ENCODE measurements at regions not wholly inside any gene's neighbourhood (a gene's known extent, or its start where the extent isn't known, plus 50 kb on each side); places are given as distances from the start of the nearest gene placed in this dataset.

DNA sequence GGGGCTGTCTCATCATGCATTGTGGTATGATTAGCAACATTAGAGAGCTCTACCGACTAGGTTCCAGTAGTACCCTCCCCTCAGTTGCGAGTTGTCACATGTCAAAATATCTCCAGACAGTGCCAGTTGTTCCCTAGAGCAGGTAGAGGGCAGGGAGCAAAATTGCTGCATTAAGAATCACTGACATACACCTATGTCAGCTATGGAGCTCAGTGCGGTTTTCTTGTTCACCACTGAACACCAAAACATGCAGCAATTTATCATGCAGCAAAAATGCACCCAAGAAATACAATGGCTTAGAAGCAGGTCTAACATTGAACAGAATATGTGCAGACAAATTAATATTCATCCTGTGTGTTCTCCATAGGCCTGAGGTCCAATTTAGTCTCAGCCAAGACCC is 186.9 kb upstream of the STARD13 start:
- no peak for DNase-seq

DNA sequence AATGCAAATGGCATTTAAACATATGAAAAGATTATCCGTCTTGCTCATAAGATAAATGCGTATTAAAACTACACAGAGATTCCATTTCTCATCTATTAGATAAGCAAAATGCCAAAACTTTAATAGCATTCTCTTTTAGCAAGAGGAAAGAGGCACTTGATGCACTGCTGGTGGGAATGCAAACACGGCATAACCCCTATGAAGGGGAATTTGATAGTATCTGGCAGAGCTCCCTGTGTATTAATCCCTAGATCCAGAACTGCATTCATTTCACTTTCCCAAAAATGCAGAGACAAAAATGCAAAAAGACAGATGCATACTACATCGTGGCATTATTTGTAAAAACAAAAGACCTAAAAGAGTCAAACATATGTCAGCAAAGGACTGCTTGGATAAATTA is 193.6 kb upstream of the STARD13 start:
- no peak for DNase-seq

DNA sequence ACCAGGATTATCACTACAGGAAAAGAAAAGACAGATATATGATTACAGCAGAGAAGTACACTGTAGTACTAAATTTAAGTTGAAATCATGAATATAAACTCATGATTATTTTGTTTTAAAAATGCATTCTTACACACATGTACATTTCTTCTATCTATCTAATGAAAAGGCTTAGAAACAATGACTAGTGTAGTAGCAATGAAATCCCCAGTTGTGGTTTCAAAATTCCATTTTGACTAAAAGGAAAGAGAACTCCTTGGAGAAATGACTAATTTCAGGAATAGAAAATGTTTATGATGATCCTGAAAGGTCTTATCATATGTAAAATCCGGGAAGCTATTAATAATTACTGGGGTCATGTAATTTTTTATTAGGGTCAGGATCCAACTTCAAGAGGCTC is 195.0 kb upstream of the STARD13 start:
- DNase-seq, result no peak

DNA sequence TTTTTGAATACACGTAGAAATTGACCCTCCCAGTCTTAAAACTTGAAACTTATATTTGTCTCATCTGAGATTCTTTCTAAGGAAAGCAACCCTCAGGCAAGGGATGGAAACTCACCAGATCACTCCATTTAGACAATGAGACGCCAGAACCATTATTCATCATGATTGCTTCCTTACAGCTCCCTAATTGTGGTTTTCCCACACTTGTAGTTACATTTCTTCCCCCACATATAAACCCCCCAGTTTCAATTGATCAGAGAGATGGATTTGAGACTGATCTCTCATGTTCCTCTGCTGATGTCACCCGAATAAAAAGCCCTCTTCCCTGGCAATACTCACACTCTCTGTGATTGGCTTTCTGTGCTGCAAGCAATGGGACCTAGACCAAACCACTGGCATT is 197.9 kb upstream of the STARD13 start:
- no peak for DNase-seq

DNA sequence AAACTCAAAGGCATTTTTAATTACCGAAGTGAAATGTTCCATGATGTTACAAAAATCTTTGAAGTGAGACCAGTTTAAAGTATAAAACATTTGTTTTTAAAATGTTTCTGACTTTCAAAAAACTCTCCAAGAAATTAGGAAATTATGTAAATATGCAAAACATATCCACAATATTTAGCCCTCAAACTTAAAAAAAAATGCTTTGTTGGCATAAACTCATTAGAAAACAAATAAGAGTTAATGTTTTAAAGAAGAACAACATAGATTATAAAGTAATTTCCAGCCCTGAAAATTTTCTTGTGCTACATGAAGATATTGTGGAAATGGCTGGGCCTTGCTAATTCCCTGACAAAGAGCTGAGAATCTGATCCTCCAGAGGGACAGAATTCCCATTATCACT is 199.7 kb upstream of the STARD13 start:
- DNase-seq, result no peak

DNA sequence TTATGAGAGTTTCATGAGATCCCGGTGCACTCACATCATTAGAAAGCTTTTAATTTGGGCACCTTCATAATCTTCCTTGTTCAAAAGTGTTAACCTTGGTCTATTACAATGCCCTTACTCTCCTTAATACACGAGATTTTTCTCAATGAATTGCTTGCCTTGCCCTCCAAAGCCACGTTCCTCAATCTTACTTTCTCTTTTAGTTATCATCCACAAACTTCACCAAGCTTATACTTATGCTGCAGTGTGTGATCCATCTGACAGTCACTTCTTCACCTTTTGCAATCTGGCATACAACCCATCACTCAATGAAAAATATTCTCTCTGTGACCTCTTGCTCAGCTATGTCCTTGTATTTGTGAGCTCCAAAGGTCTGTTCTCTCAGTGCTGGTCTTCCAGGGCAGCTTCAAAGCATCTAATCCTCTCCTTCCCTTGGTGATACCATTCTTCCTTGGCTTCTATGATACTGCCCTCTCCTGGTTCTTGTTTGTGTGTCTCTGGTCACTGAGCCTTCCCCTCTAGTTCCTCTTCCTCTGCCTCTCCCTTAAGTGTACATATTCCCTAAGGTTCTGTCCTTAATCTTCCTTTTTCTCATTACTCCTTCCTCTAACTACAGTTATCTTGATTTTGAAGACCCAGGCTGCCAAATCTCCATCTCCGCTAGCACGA is 202.2 kb upstream of the STARD13 start:
- no peak for DNase-seq

DNA sequence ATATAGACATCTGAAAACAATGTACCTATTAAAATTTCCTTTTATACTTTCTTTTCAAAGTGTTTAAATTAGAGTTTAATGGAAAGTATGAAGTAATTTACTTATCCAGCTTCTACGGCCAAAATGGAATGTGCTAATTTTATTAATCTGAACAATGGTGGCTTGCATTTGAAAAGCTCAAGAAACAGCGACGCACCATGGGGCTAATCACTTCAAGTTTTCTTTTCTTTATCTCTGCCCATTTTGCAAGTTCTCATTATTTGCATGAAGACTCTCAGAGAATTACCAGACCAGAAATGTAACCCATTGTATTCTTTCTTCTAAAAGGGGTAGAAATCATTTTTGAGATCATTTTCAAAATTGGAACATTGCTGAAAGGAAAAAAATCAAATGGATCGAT is 204.0 kb upstream of the STARD13 start:
- no peak for DNase-seq

DNA sequence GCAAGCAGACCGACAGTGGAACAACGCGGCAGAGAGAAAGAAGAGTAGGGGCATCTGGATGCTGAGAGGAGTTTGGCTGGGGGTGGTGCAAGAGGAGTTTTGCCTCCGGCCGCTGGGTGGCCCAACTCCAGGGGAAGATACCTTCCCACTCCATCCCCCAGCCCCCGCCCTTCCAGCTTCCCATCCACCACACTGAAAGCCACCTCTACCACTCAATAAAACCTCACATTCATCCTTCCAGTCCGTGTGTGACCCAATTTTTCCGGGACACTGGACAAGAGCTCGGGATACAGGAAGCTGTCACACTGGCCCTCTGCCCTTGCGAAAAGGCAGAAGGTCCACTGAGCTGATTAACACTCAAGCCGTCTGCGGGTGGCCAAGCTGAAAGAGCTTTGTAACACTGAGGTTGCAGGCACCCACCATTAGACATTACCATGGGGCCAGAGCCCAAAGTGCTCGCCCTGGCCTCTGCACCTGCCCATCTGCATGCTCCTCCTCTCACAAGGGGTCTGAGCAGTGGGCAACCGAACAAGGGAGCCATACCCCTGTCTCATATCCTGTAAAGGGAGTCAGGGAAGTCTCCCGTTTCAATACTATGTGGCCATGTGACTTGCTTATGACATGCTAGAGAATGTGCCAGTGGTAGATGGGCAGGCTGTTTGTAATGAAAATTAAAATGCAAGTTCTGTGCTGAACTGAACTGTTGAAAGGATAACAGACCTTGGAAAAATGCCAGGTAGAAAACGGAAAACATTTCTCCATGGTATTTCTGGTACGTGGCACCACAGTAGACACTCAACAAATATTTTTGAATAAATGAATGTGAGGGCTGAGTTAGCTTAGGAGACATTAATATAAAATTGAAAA is 205.1 kb upstream of the STARD13 start:
- DNase-seq, result peak; percentile 67

DNA sequence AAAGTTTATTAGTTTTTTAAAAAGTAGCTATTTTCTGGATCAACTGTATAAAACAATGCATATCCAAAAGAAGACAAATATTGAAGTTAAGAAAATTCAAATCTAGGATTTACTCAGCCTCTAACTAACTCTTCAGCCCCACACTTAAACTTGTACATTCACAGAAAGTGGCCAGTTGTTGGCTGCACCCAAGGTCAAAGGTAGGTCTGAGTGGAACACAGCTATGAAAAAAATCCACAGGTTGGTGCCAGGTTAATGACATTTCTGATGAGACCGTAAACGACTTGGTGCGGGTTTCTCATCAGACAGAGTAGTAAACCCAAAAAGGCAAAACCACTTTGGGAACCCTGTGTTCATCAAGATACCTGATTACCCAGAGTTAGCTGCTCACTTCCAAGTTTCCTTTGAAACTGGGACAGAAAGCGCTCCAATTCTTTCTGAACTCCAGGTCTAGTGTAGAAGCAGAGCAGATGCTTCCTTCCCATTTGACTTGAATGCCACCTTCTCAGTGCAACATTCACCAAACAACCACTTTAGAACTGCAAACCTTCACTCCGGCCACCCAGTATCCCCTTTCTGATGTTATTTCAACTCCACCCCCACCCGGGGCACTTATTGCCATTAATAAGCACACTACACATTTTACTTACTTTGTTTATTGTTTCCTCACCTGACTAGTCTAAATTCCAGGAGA is 208.3 kb upstream of the STARD13 start:
- no peak for DNase-seq

DNA sequence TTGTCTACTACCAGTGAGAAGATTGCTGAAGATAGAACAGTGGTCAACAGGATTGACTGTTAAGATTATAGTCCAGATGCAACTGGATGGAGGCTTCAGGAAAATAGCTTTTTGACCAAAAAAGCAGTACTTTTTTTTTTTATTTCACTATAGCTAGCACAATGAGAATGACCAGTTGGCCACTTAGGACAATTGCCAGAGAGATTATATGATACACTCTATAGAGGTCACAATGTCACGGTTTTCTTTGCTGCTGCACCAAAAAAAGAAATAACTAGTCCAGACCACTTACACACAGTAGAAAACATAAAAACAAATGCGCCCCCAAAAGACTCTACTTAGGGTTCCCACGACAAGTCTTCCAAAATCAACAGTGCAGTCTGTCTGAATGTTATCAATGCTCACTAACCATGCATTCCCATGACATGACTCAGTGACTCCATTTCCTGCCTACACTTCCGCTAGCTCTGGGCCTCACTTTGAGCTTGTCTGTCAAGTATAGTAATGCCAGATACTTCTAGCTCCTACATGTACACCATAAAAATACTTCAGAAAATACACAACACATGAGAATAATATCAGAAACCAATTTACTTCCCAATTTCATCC is 209.1 kb upstream of the STARD13 start:
- DNase-seq, result peak; percentile 89

DNA sequence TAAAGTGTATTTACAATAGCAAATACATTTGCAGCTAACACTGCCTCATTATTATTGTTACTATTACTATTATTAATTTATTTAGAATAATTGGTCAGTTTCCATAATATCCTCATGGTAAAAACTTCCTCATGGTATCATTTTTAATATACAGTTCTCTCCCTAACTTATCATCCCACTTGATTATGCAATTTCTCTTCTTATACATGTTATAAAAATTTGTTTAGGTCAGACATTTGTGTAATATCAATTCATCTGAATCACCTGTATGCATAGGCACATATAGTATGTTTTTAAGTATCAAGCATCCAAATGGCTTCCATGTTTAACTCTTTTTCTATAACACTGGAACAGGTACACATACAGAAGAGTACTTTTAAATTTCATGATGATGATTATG is 210.8 kb upstream of the STARD13 start:
- no peak for DNase-seq

DNA sequence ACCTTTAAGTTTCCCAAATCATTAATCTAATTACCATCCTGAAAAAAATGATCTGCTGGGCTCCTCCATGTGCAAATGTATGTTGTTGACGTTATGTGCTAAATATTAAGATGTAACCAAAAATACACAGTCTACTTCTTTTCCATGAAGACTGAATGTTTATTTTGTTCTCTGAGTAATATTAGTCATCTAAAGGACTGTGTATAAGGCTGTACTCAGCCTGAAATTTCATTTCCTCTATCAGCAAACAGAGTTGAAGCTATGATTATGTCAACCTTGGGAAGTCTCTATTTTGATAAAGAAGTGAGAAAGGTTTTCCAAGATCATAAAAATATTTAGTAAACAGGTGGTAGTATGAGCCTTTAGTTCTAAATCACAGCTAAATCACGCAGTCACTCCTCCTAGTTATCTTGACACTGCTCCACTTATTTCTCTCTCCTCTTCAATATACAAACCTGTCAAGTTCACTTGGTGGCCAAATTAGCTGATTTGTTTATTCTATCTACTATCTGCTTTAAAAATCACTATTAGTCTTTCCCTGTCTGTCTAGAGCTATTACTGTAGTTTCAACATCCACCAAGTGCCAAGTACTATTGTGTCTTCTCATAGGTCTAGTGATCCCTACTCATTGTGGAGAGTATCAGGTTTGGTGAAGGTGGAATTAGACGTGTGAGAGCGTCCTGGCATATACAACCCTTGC is 211.7 kb upstream of the STARD13 start:
- no peak for DNase-seq

DNA sequence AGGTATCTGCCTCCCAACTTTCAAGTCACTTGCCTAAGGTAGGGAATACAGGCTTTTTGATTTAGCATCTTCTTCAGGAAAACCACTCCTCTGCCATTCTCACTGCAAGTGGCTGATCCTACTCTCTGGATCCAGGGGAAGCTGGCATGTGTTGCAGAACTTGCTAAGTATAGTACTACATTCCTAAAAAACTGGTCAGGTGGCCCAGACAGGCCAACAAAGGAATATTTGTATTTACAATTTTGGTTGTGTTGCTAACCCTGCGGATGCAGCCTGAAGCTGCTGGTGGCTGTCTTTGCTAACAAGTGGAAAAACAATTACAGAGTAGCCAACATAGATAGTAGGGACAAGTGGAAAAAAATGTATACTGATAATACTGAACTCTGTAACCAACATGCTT is 222.5 kb upstream of the STARD13 start:
- DNase-seq, result peak; percentile 58

DNA sequence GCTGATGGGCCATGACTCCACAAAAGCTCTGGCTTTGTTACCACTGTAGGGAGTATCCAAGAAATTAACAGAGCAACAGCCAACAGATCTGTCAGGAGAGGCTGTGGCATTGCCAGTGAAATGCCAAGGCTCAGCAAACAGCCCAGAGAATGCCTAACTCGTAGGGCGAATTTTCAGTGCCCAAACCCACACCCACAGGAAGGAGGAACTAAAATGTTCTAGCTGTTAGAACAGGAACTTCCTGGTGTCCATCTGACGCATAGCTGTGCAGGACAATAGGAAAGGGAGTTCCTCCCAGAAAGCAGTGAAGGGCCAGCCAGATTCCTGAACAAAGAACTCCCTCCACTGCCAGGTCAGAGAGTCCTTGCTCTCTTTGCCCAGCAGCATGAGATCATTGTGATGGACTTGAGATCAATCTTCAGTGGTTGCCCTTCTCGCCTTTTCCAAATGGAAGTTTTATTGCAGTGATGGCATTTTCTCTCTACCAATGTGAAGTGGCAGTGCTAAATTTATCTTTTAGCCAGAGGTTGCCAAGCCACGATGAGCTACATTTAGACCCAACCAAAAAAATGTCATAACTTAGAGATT is 224.2 kb upstream of the STARD13 start:
- DNase-seq, result no peak

DNA sequence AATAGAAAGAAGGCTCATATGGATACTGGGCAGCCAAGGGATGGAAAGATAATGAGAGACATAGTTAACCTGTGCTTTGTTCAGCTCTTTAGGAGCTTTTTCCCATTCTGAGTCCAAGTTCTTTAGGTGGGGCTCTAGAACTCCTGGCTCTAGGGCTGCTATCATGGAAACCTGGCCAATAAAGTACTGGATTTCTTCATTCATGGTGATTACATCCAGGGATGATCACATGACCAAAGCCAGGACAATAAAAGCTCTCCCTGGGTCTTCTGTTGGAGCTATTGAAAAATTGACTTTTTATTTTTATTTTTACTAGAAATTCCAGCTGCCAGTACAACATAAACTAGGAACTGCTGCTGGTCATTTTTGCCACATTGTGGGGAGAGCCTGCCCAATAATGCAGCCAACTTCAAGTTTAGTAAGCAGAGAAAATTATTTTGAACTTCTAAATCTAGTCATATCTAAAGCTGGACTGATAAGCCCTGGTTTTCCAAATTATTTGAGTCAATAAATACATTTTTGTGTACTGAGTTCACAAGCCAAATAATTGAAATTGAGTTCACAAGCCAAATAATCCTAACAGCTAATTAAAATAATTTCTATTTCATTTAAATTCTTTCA is 224.9 kb upstream of the STARD13 start:
- no peak for DNase-seq

DNA sequence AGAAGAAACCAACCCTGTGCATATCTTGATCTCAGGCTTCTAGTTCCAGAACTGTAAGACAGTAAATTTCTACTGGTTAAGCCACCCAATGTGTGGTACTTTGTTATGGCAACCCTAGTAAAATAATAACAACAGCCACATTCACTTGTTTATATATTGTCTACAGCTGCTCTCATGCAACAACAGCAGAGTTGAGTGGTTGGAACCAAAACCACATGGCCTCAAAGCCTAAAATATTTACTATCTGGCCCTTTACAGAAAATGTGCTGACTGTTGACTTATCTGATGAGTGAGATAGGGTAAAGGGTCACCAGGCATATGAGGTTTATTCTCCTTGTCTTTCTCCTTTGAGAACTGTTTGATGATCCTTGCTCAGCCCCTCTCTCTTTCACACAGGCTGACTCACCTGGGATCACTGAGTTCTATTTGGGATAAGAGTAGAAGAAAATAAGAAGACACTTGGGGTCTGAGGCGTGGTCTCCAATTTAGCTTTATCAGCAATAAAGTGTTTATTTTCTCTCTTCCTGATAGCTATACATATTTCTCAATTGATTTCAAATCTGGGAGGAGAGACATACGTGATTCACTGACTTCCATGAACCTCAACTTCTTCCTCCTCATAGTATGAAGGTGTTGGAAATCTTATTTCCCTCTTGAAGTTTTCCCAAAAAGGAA is 227.5 kb upstream of the STARD13 start:
- no peak for DNase-seq

DNA sequence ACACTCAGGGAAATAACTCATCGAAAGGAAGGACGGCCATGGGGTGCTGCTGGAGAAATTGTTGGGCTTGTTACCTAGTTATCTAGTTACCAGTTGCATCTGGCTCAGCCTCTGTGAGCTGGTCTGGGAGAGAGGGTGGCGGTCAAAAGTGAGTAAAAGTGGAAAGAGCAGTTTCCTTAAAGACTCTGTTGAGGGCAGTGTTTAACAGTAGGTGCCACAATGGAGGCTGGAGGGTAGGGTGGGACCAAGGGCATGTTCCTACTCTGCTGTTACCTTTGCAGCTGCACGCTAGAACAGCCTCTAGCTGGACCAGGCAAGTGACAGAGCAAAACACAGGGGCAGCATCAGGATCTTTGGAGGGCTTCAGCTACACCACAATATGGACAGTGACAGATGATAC is 228.8 kb upstream of the STARD13 start:
- DNase-seq, result peak; percentile 52

DNA sequence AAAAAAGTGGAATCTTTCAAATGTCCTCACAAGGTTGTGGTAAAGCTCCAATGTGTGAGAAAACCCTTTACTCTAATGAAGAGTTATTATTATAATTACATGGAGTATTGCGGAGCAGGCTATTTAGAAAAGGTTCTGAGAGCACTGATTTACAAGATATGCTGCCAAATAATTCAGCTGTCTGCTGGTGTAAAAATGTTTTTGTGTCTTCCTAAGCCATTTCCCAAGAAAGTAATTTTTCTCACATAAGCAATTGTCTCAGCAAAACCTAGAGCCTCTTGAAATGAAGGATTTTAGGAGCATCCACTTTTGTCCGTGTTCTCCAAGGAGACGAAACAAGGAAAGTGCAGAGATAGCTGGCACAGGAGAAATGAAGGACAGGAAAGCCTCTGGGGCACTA is 229.6 kb upstream of the STARD13 start:
- DNase-seq, result no peak

DNA sequence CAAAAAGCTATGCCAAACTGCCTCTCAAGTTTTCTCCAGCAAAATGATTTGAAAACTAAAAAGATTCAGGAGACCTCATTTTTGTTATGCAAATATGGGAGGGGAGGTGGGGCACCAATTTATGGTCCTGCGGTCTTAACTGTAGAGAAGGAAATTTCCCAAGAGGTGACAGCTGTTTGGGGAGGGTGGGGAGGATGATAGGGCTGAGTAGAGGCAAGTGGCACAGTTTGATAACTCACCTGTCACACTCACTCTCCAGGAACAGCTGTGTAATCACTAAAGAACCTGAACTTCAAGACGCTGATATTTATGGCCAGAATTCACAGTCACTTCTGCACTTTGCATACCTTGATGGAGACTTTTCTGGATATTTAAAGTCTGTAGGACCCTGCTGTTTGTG is 232.9 kb upstream of the STARD13 start:
- DNase-seq, result no peak

DNA sequence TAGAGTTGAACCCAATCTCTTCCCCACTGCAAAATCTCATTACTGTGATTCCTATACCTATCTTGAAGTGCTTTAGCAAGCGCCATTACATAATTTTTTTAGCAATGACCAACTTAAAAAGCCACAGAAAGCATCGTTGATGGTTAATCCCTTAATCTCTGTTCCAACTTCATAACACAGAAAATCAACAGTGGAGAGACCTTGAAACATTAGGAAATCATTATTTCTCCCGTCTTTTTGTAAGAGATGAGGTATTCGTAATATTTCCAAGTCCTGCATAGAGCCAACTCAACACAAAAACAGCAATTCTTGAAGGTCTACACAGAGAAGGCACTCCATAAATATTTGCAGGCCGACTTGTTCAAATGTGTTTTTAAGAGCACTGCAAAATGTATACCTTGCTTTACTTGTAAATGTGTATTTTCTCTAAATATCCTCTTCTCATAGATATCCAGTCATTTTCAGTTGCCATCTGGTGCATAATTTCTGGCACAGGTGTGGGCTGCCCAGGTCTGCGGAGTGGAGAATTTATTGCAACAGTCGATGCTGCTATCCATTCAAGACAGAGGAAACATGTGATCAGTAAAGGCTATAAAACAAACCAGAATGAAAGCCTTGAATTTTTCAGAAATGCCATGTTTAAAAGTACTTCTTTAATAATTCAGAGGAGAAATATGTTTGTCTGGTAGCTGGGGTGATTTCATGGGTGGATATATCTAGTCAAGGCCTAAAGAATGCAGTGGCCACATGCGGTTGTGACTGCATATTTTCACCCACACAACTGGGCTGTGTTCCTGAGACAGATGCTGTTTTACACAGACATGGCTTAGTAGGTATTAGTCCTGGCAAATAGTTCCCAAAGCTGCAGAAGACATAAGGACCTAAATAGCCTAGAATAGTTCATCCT is 234.3 kb upstream of the STARD13 start:
- no peak for DNase-seq

Data from islet precursor cell (in vitro differentiated cells).